G401.6 (cell line): ENCODE measurements at regions not wholly inside any gene's neighbourhood (a gene's known extent, or its start where the extent isn't known, plus 50 kb on each side); places are given as distances from the start of the nearest gene placed in this dataset.

ENCODE experiments used
- FAIRE-seq: peaks from 2 replicates; lab custom pipeline; 2012; peaks lifted over from hg19 to GRCh38; lab: Jason Lieb, UNC

DNA sequence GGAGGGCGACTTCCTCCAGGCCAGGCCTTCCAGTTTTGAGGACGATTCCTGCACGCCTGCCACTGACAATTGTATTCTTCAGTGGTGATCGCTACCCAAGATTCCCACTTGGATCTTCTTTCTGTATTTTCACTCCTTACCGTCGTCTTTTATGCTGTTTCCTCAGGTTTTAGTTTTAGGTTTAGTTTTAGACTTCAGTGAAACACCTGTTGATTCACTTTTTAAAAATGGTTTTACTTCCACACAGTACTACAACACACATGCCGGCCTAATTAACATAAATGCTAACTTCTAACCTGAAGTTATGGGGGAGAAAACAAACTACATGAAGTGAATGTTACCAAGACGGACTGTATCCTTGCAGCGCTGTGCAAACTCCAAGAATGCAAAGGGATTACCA, 530.6 kb upstream of the MGMT start:
- FAIRE-seq, result no peak

- no peak for FAIRE-seq
Measured at GRCh38 chr10:128938558-128938957, 528.5 kb upstream of the MGMT start.

DNA sequence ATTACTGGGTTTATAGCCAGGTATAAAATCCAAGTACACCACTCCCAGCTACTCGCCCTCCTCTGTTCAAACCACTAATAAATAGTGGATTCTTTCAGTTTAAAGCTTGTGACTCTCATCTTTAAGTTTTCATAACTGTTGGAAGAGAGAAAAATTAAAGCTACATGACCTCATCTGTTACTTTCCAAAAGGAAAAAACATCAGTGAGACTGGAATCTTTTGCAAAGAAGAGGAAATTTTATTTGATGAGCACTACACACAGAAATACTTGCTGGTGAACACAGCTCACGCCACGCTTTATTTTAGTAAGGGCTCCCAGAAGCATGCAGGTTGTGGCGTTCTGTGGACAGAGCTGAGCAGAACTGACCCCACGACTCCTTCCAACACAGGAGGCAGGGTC, 527.0 kb upstream of the MGMT start:
- no peak for FAIRE-seq

- no peak for FAIRE-seq
Measured at GRCh38 chr10:128943111-128943510, 523.9 kb upstream of the MGMT start.

- no peak for FAIRE-seq
Measured at GRCh38 chr10:128945398-128945797, 521.6 kb upstream of the MGMT start.

DNA sequence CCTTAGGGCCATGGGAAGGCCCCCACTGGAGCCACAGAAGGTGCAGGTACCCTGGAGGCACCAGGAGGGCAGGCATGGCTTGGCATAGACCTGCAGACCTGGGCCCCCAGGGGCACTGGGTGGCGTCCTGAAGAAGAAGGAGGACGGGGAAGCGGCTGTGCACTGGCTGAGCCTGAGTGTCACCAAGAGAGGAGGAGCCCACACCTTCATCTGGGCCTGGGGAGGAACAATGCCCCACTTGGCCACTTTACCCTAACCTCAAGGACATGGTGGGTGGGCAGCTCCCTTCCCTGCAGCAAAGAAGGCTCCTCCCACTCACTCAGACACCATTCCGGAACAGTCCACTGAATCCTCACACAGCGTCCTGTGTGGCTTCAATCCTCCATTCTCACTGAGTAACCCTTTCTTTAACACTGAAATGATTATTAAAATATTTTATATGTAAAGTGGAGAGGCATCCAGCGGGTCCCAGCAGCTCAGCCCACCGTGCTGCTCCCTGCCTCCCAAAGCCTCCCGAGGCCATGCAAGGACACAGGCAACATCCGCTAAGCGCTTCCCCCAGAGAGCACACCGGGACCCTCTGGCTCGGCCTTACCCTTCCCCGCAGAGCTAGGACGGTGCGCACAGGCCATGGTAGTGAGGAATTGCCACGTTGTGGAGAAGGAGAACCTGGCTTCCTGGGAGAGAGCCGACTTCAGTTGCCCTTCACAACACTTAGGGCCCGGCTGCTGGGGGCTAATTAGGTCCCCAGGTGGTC, 516.7 kb upstream of the MGMT start:
- no peak for FAIRE-seq

DNA sequence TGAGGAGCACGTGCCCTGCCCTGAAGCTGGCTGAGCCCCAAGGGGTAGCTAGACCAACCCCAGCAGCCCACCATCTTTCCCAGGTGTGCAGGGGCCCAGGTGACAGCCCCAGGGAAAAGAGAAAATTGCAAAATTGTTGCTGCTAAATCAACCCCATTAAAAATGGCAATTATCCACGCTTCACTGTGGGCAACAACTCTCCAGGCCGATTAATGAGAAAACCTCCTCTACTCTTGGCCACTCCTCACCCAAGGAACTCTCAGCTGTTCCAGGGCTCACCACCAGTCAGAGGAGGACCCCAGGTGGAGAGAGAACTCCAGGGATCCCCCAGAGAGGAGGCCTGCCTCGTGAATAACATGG, 516.1 kb upstream of the MGMT start:
- no peak for FAIRE-seq

DNA sequence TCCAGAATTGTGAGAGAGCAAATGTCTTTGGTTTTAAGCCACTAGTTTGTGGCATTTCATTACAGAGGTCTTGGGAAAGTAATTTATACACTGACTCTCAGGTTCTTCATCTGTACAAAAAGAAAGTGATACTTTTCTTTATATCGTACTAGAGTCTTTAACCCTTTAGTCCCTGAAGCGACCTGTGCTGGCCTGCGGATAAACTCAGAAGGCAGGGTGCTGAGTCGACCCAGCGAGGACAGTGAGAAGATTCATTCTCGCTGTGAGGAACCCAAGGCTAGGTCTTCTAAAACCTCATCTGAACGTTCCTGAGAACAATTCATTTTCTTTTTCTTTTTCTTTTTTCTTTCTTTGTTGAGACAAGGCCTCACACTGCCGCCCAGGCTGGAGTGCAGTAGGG, 514.2 kb upstream of the MGMT start:
- no peak for FAIRE-seq

DNA sequence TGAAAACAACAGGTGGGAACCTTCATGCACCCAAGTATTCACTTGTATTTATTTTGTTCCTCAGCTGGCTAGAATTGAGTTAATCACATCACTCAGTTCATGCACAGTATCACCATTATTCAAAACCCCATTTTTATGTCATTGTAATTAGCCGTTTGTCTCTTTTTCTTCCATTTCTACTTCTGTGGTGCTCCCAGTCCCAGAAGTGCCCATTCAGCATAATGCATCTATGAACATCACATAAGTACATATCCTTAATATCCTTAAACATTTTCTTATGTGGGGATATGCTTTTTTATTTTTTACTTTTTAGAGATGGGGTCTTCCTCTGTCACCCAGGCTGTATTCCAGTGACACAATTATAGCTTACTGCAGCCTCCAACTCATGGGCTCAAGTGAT, 510.9 kb upstream of the MGMT start:
- FAIRE-seq, result no peak

GRCh38 chr10:128957221-128957620, 509.8 kb upstream of the MGMT start:
- no peak for FAIRE-seq

GRCh38 chr10:128958834-128959690, 508.0 kb upstream of the MGMT start:
- FAIRE-seq, result no peak

- no peak for FAIRE-seq
Measured at GRCh38 chr10:128959746-128960145, 507.3 kb upstream of the MGMT start.

- no peak for FAIRE-seq
Measured at GRCh38 chr10:128960517-128960916, 506.5 kb upstream of the MGMT start.

DNA sequence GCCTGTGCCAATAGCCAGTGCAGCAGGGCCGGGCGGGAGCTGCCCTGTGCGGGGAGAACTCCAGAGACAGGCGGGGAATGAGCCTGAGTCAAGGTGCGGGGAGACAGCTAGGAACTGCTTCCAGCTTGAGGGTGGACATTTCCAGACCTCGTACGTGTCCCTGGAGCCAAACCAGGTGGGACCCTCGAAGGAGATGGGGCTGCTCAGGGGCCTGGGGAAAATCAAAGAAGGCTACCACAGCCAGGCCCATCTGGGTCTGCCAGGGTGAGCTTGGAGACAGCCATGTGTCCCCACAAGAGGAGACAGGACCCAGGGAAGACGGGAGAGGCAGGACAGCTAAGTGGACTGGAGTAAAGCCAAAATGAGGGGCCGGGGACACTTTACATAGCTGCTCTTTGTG, 504.9 kb upstream of the MGMT start:
- FAIRE-seq, result no peak

DNA sequence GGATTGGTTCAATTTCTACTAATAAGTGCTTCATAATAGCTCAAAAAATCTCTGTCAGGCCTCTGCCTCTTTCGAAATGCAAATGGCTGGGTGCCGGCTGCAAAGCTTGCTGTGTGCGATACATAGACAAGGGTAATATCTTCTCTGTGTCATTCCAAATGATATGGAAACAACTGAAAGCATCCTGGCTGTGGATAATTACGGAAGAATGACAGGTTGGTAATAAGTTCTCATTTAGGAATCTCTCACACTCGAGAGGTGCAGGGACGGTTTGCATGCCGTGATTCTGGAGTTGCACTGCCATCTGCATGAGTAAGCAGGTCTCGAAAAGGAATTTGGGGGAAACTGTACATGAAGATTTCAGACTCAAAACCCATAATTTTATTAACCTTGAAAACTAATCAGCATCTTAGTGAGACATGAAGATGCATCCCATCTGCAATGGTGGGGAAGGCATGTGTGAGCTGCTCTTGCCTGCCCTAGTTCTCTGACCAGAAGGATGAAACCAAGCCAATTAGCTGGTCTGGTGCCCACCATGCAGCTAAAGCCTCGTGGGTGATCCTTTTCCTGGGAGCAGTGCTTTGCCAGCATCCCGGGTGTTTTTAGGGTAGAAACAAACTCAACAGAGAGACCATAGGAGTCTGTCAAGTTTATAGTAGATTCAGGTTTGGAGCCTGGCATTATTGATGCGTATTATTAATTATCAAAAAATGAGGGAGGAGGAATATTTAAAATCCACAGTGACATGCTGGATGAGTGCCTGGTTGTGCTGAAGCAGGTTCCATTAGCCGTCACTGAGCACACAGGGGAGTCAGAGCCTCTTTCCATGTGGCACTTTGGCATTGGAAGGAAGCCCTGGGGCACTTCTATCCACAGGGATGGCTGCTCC, 503.6 kb upstream of the MGMT start:
- FAIRE-seq, result no peak

- FAIRE-seq, result no peak
Measured at GRCh38 chr10:128964100-128964403, 503.0 kb upstream of the MGMT start.

DNA sequence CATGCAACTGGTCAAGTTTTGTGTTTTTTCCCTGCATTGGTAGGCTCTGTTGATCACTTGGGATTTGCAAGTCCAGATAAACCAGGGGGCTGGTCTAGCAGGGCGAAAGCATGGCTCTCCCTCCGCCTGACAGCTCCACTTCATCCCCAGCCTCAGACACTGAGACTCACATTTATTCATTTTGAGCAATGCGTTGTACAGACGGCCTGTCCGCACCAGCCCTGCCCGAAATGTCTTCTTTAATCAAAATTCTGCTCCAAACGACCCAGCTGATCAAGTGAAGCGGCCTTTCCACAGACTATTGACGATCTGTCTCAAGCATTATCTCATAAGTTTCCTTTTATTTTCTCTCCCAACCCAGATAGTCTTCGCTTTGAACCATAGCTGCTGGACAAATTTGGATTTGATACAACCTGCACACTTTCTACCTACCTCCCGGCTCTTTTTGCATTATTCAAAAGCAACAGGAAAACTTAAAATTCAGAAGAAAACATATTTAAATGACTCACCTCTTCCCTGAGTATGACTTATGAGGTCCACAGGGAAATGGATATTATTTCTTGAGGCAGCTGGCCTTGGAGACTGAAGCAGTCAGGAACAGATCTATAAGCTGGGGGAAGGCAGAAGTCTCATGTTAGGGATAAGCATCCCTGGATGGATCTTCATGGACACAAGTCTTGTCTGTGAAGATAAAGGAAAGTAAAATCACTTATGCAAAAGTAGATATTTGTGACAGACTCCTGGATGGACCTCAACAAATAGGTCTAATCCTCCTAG, 498.9 kb upstream of the MGMT start:
- no peak for FAIRE-seq

GRCh38 chr10:128969551-128969950, 497.5 kb upstream of the MGMT start:
- FAIRE-seq, result no peak

- FAIRE-seq, result no peak
Measured at GRCh38 chr10:128971374-128972035, 495.5 kb upstream of the MGMT start.

DNA sequence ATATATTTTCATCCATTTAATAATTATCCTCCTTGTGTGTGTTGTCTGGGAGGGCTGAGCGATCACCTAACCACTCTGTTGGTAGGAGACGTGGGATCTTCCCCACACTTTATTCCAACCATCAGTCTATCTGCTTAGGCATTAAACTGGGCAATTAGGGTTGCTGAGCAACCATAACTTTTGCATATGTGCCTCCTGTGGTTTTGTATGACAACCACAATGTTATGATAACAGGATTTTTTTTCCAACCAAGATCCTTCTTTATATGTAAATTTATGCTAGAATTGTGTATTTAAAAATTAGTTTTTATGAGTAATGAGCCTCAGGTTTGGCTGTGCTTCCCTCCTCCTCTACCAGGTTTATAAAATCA, 495.0 kb upstream of the MGMT start:
- FAIRE-seq, result no peak

- no peak for FAIRE-seq
Measured at GRCh38 chr10:128973221-128973620, 493.8 kb upstream of the MGMT start.

- FAIRE-seq, result no peak
Measured at GRCh38 chr10:128976856-128977255, 490.2 kb upstream of the MGMT start.
